HCT116 (cell line): ENCODE measurements at regions not wholly inside any gene's neighbourhood (a gene's known extent, or its start where the extent isn't known, plus 50 kb on each side); places are given as distances from the start of the nearest gene placed in this dataset.
A peak's percentile ranks its signal among the peaks of the same experiment; 100 is the strongest.

Experiments used
- ATAC-seq: fragments of 200-7000 bp; cut with Tn5 transposase; 2 replicates; pipeline ENCODE4 v1.9.1; 2020; ENCODE audit warnings: mild to moderate bottlenecking, moderate library complexity
- BruUV-seq: library from RNA; stranded (reverse); fragments of 400-500 nt; replicated peaks from 2 replicates; lab custom pipeline; 2021; lab: Mats Ljungman, UMichigan
- CTCF ChIA-PET: fragments of 300-600 bp; sonication (Branson Sonifier 250); formaldehyde crosslinking; loops from one replicate; lab custom pipeline; 2021; ENCODE audit warnings: antibody characterized with exemption; lab: Charles Lee
- POLR2A ChIA-PET: fragments of 300-600, 350-600 bp; sonication (Branson Sonifier 250); formaldehyde crosslinking; loops from one replicate; lab custom pipeline; 2021; ENCODE audit warnings: antibody characterized with exemption; lab: Charles Lee
- RAD21 ChIA-PET, 2 experiments: fragments of 300-600 bp; sonication (Branson Sonifier 250); formaldehyde crosslinking; loops; one replicate each; lab custom pipeline; 2023; ENCODE audit warnings: low total read pairs in 2 of 2; ENCODE audit not compliant: uncharacterized antibody in 2 of 2, unreplicated experiment in 2 of 2, low non-redundant PET in 1 of 2; lab: Charles Lee
- DNase-seq: peaks from one replicate; pipeline ENCODE4 v3.0.0-alpha.2; 2010; ENCODE audit warnings: low read depth, low spot score
- H2AFZ ChIP-seq: fragments of 200-600 bp; shearing (Covaris generic), sonication (generic); 2 replicates; pipeline ENCODE4 v1.6.1; 2017; ENCODE audit warnings: low read depth, mixed run types, mixed read lengths, antibody characterized with exemption, low read length; ENCODE audit not compliant: poor library complexity, severe bottlenecking
- H3K27ac ChIP-seq: 2 replicates; pipeline ENCODE4 v1.5.1; 2012; ENCODE audit warnings: low read depth, low read length
- H3K27me3 ChIP-seq: fragments of 200-600 bp; sonication (generic); 2 replicates; pipeline ENCODE4 v1.6.1; 2016; ENCODE audit warnings: mixed run types, low read length, mixed read lengths; ENCODE audit not compliant: insufficient read depth
- H3K36me3 ChIP-seq, 2 experiments: fragments of 200-500 bp in 1 of 2; fragments of 200-600 bp in 1 of 2; sonication (Bioruptor generic) in 1 of 2; sonication (generic) in 1 of 2; 2 replicates each; pipeline versions ENCODE4 v1.5.1 to v1.6.1; 2014 to 2016; ENCODE audit warnings: low read length in 2 of 2, inconsistent platforms in 1 of 2, mixed read lengths in 1 of 2, mixed run types in 1 of 2; ENCODE audit not compliant: insufficient read depth in 2 of 2, control insufficient read depth in 1 of 2
- H3K4me1 ChIP-seq, 2 experiments: fragments of 200-600 bp in 1 of 2; sonication (generic) in 1 of 2; 2 replicates each; pipeline versions ENCODE4 v1.5.1 to v1.6.1; 2012 to 2017; ENCODE audit warnings: low read length in 2 of 2, inconsistent platforms in 1 of 2, mild to moderate bottlenecking in 1 of 2, mixed read lengths in 1 of 2, mixed run types in 1 of 2, moderate library complexity in 1 of 2; ENCODE audit not compliant: insufficient read depth in 2 of 2, control insufficient read depth in 1 of 2
- H3K4me2 ChIP-seq: fragments of 200-600 bp; sonication (generic); 2 replicates; pipeline ENCODE4 v1.6.1; 2017; ENCODE audit warnings: mixed run types, low read length, mixed read lengths
- H3K4me3 ChIP-seq, 2 experiments: fragments of 200-600 bp in 1 of 2; sonication (generic) in 1 of 2; replicated peaks in 1 of 2; 2 replicates each; pipeline ENCODE4 v1.5.1; 2011 to 2016; ENCODE audit warnings: low read length in 2 of 2, control low read depth in 1 of 2, low read depth in 1 of 2, mild to moderate bottlenecking in 1 of 2, mixed read lengths in 1 of 2, mixed run types in 1 of 2
- H3K79me2 ChIP-seq: fragments of 200-600 bp; sonication (generic); 2 replicates; pipeline ENCODE4 v1.6.1; 2017; ENCODE audit warnings: mild to moderate bottlenecking, mixed run types, low read length, moderate library complexity, mixed read lengths; ENCODE audit not compliant: insufficient read depth
- H3K9ac ChIP-seq: fragments of 200-600 bp; sonication (generic); 2 replicates; pipeline ENCODE4 v1.6.1; 2016; ENCODE audit warnings: low read length, mixed read lengths
- H3K9me2 ChIP-seq: fragments of 200-600 bp; sonication (generic), shearing (Covaris generic); 2 replicates; pipeline ENCODE4 v1.6.1; 2017; ENCODE audit warnings: mixed run types, mild to moderate bottlenecking, moderate library complexity; ENCODE audit not compliant: insufficient read depth
- H3K9me3 ChIP-seq, 2 experiments: fragments of 200-500 bp in 1 of 2; fragments of 200-600 bp in 1 of 2; sonication (Bioruptor generic) in 1 of 2; sonication (generic) in 1 of 2; 2 replicates each; pipeline ENCODE4 v1.6.1; 2014 to 2017; ENCODE audit warnings: low read length in 2 of 2, mixed read lengths in 2 of 2, inconsistent platforms in 1 of 2, low read depth in 1 of 2, mild to moderate bottlenecking in 1 of 2, mixed run types in 1 of 2, moderate library complexity in 1 of 2; ENCODE audit not compliant: control insufficient read depth in 1 of 2, insufficient read depth in 1 of 2
- H4K20me1 ChIP-seq: fragments of 200-600 bp; sonication (generic), shearing (Covaris generic); 2 replicates; pipeline ENCODE4 v1.6.1; 2017; ENCODE audit warnings: mixed run types, mild to moderate bottlenecking, moderate library complexity; ENCODE audit not compliant: insufficient read depth
- CBX3 ChIP-seq: IDR thresholded peaks from 2 replicates; pipeline ENCODE4 v1.6.1; 2012; ENCODE audit warnings: low read depth
- CTCF ChIP-seq, 3 experiments: fragments of 200-600 bp in 1 of 3; sonication (generic) in 1 of 3; IDR thresholded peaks in 2 of 3; conservative IDR thresholded peaks in 1 of 3; 2 replicates each; pipeline ENCODE4 v1.5.1; 2012 to 2017; ENCODE audit warnings: low read depth in 2 of 3, low read length in 2 of 3, antibody characterized with exemption in 1 of 3, borderline replicate concordance in 1 of 3, control low read depth in 1 of 3, mild to moderate bottlenecking in 1 of 3, mixed read lengths in 1 of 3, mixed run types in 1 of 3, moderate library complexity in 1 of 3; ENCODE audit not compliant: insufficient read depth in 1 of 3
- EGR1 ChIP-seq: IDR thresholded peaks from 2 replicates; pipeline ENCODE4 v1.6.1; 2012; ENCODE audit warnings: low read depth
- EZH2phosphoT487 ChIP-seq: fragments of 200-600 bp; IDR thresholded peaks from 2 replicates; pipeline ENCODE4 v1.6.1; 2018; ENCODE audit warnings: antibody characterized with exemption, borderline replicate concordance
- POLR2A ChIP-seq: IDR thresholded peaks from 2 replicates; pipeline ENCODE4 v1.7.0; 2011; ENCODE audit warnings: borderline replicate concordance; ENCODE audit not compliant: insufficient read depth, insufficient read length; ENCODE audit errors: extremely low read depth
- RAD21 ChIP-seq: IDR thresholded peaks from 2 replicates; pipeline ENCODE4 v1.6.1; 2012; ENCODE audit warnings: low read depth, mild to moderate bottlenecking
- SRF ChIP-seq: IDR thresholded peaks from 2 replicates; pipeline ENCODE4 v1.6.1; 2012; ENCODE audit warnings: low read depth
- ZBTB33 ChIP-seq: IDR thresholded peaks from 2 replicates; pipeline ENCODE4 v1.6.1; 2011; ENCODE audit warnings: mild to moderate bottlenecking, low read length, moderate library complexity; ENCODE audit not compliant: insufficient replicate concordance; ENCODE audit errors: extremely low read depth
- intact Hi-C: fragments of 100-400 bp; cut with micrococcal nuclease; formaldehyde crosslinking; loops from 2 replicates; pipeline ENCODE4 v1.10.0; 2022

GRCh38 chr6:100281471-100281901 lies 183.2 kb downstream of the SIM1 start:
- Histone ChIP-seq H3K9me2 (no peaks in the 10 kb centered on the region), H3K9ac (no peak overlapping the region), H3K27ac (no peak overlapping the region), H3K4me3 (no peak overlapping the region), H4K20me1 (no peaks in the 10 kb centered on the region), H3K36me3 (no peaks in the 10 kb centered on the region), H3K4me1 (peaks cover 17 to 24% of the 10 kb centered on the region in 2 experiments), H3K9me3 (no peaks in the 10 kb centered on the region), H2AFZ (peak overlapping the region; percentile 5), H3K79me2 (no peaks in the 10 kb centered on the region), H3K4me2 (no peak overlapping the region), H3K27me3 (no peaks in the 10 kb centered on the region)
- TF ChIP-seq CBX3 (no peak), RAD21 (no peak), SRF (no peak), POLR2A (no peak), CTCF (IDR thresholded peaks at IDR 0.05 in 2 of 3, conservative IDR thresholded peaks at IDR 0.05 in 1 of 3; ENCODE audit: borderline replicate concordance in 1 of 3, insufficient read depth in 1 of 3, low read depth in 2 of 3, low read length in 2 of 3) (no peak), ZBTB33 (no peak), EZH2phosphoT487 (no peak), EGR1 (no peak)
- ATAC-seq (no peak), DNase-seq (no peak)
- CTCF ChIA-PET: no interaction called here
- RAD21 ChIA-PET: no interaction called here
- intact Hi-C loops: no loop called here
- no TSS peak for BruUV-seq
- POLR2A ChIA-PET: no interaction called here
